Lower lobe of right lung (tissue), 2 donors: ENCODE measurements at regions not wholly inside any gene's neighbourhood (a gene's known extent, or its start where the extent isn't known, plus 50 kb on each side); places are given as distances from the start of the nearest gene placed in this dataset.

Source experiments
- ATAC-seq, 2 donors: fragments of 200-7000 bp; cut with Tn5 transposase; one replicate each; pipeline ENCODE4 v1.9.1; 2020 to 2022; ENCODE audit warnings: mild to moderate bottlenecking in 2 of 2, moderate library complexity in 2 of 2
- DNase-seq: peaks from one replicate; pipeline ENCODE4 v3.0.0-alpha.2; 2020
- H3K27ac ChIP-seq: fragments of 200-600 bp; one replicate; pipeline ENCODE4 v1.8.0; 2022
- H3K27me3 ChIP-seq: fragments of 200-600 bp; one replicate; pipeline ENCODE4 v1.8.0; 2022; ENCODE audit warnings: low read depth
- H3K36me3 ChIP-seq: fragments of 200-600 bp; one replicate; pipeline ENCODE4 v1.8.0; 2022; ENCODE audit warnings: mild to moderate bottlenecking
- H3K4me1 ChIP-seq: fragments of 200-600 bp; one replicate; pipeline ENCODE4 v1.8.0; 2022
- H3K4me3 ChIP-seq: fragments of 200-600 bp; one replicate; pipeline ENCODE4 v1.8.0; 2022; ENCODE audit warnings: mild to moderate bottlenecking
- H3K9me3 ChIP-seq: fragments of 200-600 bp; one replicate; pipeline ENCODE4 v1.8.0; 2022
- intact Hi-C: fragments of 100-400 bp; cut with DNase I; formaldehyde crosslinking; loops from one replicate; pipeline ENCODE4 v1.11.0; 2022
- TF ChIP-seq, protein P1 (sequence below): fragments of 200-600 bp; IDR thresholded peaks from one replicate; pipeline ENCODE4 v1.8.0; 2022; ENCODE audit warnings: antibody characterized with exemption, mild to moderate bottlenecking
- donor health status: DM: no; HTN: yes; CAD: no; lungs with severe emphysema.

DNA sequence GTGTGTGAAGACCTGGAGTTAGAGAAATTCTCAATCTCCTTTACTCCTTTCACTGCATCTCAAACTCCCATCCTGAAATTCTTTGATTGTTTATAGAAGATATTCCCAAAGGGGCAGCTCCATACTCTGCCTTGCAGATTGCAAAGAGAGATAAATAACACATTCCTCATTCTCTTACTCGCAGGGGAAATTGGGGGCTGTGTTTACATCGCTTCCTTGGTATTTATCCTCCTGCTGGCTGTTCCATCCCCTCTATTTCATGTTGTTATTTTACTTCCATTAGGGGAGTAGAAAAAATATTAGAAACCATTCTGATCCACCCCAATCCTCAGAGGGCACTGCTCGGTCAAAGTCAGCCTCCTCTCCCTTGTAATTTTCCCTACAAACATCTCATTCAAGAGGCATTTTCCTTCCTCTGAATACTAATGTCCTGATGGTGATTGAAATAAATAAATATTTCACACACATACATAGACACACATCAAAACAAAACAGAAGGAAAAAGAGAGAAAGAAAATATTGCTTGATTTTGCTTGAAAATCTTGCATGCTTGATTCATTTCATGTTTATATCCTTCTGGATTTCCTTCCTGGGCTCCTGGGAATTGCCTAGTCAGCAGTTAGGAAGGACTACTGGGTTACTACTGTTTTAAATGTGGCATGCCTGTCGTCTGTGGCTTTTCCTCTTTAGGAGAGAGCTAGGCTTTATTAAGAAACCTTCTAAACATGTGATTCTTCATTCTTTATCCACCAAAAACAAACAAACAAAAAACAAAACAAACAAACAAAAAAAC is 420.1 kb upstream of the PAPPA start:
- ATAC-seq (no peak), DNase-seq (no peak)
- Histone ChIP-seq H3K4me1 (no peaks in the 10 kb centered on the region), H3K36me3 (no peaks in the 10 kb centered on the region), H3K27me3 (no peaks in the 10 kb centered on the region), H3K27ac (no peak overlapping the region), H3K4me3 (no peak overlapping the region), H3K9me3 (peaks cover 7% of the 10 kb centered on the region)
- TF ChIP-seq, protein P1, sequence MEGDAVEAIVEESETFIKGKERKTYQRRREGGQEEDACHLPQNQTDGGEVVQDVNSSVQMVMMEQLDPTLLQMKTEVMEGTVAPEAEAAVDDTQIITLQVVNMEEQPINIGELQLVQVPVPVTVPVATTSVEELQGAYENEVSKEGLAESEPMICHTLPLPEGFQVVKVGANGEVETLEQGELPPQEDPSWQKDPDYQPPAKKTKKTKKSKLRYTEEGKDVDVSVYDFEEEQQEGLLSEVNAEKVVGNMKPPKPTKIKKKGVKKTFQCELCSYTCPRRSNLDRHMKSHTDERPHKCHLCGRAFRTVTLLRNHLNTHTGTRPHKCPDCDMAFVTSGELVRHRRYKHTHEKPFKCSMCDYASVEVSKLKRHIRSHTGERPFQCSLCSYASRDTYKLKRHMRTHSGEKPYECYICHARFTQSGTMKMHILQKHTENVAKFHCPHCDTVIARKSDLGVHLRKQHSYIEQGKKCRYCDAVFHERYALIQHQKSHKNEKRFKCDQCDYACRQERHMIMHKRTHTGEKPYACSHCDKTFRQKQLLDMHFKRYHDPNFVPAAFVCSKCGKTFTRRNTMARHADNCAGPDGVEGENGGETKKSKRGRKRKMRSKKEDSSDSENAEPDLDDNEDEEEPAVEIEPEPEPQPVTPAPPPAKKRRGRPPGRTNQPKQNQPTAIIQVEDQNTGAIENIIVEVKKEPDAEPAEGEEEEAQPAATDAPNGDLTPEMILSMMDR: no peak
- intact Hi-C loops: no loop called here

DNA sequence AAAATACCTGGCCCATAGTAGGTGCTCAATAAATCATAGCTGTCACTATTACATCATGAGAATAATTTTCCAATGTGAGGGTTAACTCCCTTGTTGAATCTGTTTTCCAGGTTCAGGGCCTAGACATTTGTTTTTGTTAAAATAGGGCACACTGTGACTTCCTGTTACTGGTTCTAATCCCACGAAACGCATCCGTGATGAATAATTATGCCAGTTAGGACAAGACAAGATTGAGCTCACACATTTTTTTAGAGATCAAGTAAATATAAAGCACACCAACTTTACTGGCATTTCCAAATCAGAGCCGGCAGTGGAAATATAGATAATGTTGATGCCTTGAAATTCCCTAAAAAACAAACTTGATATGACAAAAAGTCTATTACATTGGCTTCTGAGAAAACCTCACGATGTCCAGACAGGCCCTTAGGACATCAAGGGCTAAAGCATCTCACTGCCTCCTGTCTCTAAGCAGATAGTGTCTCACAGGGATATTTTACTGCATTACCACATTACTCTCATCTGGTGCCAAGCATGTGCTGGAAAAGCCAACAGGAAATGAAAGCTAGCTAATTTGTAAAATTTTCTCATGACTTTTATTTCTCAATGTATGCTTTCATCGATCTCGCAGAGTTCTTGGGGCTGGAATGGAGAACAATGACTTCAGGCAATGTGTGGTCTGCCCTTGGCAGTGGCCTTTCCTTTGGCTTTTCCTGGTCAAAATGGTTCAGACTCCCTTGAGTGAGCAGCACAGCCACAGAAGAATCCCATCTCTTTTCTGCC is 414.3 kb upstream of the PAPPA start:
- TF ChIP-seq, protein P1: no peak
- no peaks in the 10 kb centered on the region for H3K27me3 ChIP-seq
- H3K4me1 ChIP-seq: no peaks in the 10 kb centered on the region
- no peaks in the 10 kb centered on the region for H3K36me3 ChIP-seq
- intact Hi-C loops: no loop called here
- no peaks in the 10 kb centered on the region for H3K9me3 ChIP-seq
- no peak overlapping the region for H3K4me3 ChIP-seq
- H3K27ac ChIP-seq: no peak overlapping the region
- ATAC-seq (no peak), DNase-seq (no peak)

DNA sequence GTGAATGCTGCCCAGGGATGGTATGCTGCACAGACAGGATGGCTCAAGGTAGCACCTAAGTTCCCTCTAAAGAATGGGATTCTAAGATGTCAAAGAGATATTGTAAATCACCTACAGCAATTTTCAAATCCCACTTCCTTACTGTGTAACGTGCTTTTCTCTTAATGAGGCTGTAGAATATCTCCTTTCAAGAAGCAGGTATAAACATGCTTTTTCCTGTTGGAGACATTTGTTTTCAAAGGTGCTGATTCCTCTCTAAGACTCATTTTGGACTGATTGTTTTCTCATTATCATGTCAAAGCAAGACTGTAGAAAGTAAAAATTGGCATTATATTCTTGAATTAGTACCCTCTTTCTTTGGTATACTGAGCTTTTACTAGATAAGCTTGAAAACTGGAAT is 412.6 kb upstream of the PAPPA start:
- TF ChIP-seq, protein P1: no peak
- H3K9me3 ChIP-seq: no peaks in the 10 kb centered on the region
- no peak overlapping the region for H3K4me3 ChIP-seq
- no peak for ATAC-seq
- no peaks in the 10 kb centered on the region for H3K27me3 ChIP-seq
- intact Hi-C loops: no loop called here
- DNase-seq: no peak
- H3K36me3 ChIP-seq: no peaks in the 10 kb centered on the region
- no peak overlapping the region for H3K27ac ChIP-seq
- H3K4me1 ChIP-seq: no peaks in the 10 kb centered on the region

DNA sequence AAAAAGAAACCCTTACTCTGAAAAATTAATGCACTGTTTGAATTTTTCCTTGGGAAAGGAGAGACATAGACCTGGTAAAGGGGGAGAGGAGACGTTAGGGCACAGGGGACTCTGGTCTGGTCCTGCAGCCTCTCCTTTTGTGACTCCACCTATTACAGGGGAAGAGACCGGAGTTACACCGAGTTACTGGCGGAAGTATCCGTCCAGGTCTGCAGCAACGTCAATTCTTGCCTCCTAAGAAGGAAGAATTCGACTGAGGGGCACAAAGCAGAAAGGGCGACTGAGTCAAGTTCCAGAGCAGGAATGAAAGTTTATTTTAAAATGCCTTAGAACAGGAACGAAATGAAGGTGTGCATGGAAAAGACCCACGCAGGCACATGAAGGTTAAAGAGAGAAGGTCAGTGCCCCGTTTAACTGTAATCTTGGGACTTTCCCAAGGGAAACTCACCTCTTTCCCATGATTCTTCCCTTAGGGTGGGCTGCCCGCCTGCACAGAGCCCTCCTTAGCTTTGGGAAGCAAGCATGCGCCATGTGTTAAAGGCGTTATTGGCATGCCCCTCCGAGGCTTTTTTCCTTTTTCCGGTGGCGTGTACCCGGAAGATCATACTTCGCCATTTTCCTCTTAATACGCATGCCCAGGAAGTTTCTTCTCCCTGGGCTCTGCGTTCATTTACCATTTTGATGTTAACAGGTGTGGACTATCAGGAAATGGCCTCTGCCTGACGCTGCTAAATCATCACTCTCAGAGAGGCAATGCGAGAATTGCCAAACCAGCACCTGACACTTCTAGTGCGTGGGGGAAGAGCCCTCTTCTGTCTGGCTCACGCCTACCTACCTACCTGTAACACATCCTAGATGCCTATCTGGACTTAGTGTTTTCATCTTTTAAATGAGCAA is 409.6 kb upstream of the PAPPA start:
- Histone ChIP-seq H3K4me1 (no peaks in the 10 kb centered on the region), H3K36me3 (no peaks in the 10 kb centered on the region), H3K9me3 (no peaks in the 10 kb centered on the region), H3K4me3 (no peak overlapping the region), H3K27me3 (no peaks in the 10 kb centered on the region), H3K27ac (no peak overlapping the region)
- ATAC-seq (no peak), DNase-seq (no peak)
- intact Hi-C loops: no loop called here
- TF ChIP-seq, protein P1: no peak

DNA sequence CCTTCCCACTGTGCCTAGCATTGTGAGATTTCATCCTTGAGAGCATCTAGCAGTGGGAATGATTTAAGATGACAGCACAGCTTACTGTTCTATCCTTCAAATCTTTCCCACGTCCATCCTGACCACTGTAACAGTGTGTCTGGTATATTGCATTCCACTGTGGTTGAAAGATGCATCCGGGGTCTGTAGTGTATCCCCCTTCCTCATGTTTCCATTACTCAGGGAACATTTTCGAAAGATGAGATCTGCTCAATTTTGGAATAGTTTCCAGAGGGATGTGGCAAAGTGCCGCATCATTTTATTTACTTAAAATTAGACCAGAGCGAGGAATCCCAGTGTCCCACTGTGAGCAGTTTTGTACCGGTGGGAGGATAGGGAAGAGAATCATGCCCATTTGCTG is 407.1 kb upstream of the PAPPA start:
- intact Hi-C loops: no loop called here
- H3K27ac ChIP-seq: no peak overlapping the region
- ATAC-seq (no peak), DNase-seq (no peak)
- no peaks in the 10 kb centered on the region for H3K36me3 ChIP-seq
- no peaks in the 10 kb centered on the region for H3K9me3 ChIP-seq
- H3K4me1 ChIP-seq: no peaks in the 10 kb centered on the region
- TF ChIP-seq, protein P1: no peak
- no peaks in the 10 kb centered on the region for H3K27me3 ChIP-seq
- no peak overlapping the region for H3K4me3 ChIP-seq
